ENCODE measurements at regions not wholly inside any gene's neighbourhood (a gene's known extent, or its start where the extent isn't known, plus 50 kb on each side); places are given as distances from the start of the nearest gene placed in this dataset.

- no peak for DNase-seq (ENCODE audit: low read depth in 4 of 4, low spot score in 3 of 4)
Observed at GRCh38 chr14:82412545-82412944, 878.9 kb upstream of the SEL1L start.

- no peak for DNase-seq (ENCODE audit: low read depth in 4 of 4, low spot score in 3 of 4)
Observed at GRCh38 chr14:82414853-82415539, 881.3 kb upstream of the SEL1L start.

- no peak for DNase-seq (ENCODE audit: low read depth in 4 of 4, low spot score in 3 of 4)
Observed at GRCh38 chr14:82419933-82420332, 886.3 kb upstream of the SEL1L start.

- no peak for DNase-seq (ENCODE audit: low read depth in 4 of 4, low spot score in 3 of 4)
Observed at GRCh38 chr14:82420871-82421270, 887.2 kb upstream of the SEL1L start.

DNA sequence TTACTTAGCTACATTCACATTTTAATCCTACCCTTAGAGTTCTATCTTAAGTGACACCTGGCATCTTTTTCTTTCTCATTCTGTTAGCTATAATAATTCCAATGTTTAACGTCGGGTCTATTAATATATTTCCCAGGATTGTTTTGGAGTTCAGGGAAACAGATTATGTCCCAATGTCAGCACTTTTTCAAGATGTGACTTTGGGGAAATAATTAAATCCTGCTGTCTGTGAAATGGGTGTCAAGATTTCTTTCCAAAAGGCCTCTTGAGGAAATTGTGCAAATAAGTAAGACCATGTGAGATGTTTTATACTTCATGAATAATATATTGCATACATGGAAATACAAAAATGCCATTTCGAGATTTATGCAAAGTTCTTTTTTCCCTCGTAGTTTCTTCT is 887.6 kb upstream of the SEL1L start:
- no peak for DNase-seq (ENCODE audit: low read depth in 4 of 4, low spot score in 3 of 4)

DNA sequence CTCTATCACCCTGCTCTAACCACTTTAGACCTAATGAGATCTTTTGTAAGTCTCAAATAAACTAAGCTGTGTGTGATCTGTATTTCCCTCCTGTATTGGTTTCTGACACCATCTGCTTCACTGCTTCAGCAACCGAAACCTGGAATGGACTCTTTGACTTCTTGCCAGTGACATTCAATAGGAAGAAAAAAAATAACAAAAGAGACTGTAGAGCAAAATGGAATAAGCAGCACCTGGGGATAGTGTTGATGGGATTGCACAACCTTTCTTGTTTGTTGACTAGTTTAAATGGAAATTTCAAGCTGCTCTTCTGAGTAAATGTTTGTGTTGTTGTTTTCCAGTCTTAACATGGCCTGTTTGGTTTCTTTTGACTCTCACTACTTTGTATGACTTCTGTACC is 888.6 kb upstream of the SEL1L start:
- no peak for DNase-seq (ENCODE audit: low read depth in 4 of 4, low spot score in 3 of 4)

DNA sequence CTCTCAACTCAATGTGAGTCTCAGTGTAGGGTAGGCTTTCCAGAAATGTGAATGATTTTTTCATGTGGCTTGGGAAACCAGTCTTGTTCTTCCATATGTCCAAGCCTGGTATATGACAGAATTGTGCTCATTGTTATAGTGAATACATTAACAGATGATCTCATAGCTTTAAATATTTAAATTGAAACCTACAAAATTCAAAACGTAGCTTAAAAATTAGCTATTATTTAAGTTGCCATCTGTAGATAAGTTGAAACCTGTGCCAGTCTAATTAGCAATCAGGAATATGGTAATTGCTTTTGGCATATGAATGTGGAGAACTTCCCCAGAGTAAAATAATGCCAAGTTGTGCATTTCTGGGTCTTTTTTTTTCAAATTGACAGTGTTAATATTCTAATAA is 891.6 kb upstream of the SEL1L start:
- no peak for DNase-seq (ENCODE audit: low read depth in 4 of 4, low spot score in 3 of 4)

DNA sequence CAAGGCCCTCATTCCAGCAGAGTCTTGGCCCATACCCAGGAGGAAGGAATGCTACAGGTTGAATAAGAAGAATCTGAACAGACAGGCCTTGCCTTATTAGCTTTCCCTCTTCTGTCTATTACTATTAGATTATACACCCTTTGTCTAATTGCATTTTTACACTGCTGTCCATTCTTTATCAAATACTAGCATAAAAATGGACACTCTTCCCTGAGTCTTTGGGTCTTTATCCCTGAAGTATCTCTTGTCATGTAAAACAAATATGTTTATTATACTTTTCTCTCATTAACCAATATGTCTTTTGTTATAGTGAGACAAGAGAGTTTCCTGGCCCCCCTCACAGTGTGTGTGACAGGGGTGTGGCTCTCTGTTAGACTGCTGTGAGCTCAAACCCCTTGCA is 897.4 kb upstream of the SEL1L start:
- DNase-seq (ENCODE audit: low read depth in 4 of 4, low spot score in 3 of 4): no peak

DNA sequence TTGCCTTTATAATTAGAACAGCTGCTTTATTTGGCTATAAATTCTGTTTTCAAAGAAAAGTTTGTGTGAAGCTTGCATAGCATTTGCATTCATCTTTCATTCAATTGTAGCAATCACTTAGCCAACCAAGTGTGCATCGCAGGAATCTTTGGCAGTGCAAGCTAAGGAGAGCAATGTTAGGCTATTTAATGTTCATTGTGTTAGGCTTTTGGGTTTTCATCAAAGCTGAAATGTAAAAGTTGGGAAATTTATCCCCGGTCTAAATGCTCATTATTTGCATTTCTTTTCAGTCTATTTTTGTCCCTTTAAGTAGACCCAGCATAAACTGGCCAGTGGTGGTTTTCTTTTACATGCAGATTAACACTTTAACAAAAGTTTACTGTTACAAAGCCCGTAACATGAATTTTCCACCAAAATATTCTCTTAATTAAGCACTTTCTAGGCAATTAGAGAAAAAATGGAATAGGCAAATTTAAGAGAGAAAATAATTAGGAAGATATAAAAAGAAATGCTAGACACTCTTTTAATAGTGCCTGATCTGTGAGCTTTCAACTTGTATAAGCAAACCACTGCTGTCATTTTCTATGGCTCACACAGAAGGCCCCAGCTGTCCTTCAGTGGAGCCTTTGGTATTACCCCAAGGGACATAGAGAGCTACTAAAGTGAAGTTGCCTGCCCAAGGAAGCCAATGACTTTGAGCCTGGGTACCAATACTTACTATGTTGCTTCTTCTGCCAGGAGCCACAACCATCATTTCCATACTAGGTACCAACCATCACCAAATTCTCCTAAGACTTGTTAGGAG is 898.9 kb upstream of the SEL1L start:
- no peak for DNase-seq (ENCODE audit: low read depth in 4 of 4, low spot score in 3 of 4)

GRCh38 chr14:82438436-82438835 is 904.8 kb upstream of the SEL1L start:
- DNase-seq (ENCODE audit: low read depth in 4 of 4, low spot score in 3 of 4): no peak

- DNase-seq (ENCODE audit: low read depth in 4 of 4, low spot score in 3 of 4): no peak
Observed at GRCh38 chr14:82441270-82441669, 907.6 kb upstream of the SEL1L start.

DNA sequence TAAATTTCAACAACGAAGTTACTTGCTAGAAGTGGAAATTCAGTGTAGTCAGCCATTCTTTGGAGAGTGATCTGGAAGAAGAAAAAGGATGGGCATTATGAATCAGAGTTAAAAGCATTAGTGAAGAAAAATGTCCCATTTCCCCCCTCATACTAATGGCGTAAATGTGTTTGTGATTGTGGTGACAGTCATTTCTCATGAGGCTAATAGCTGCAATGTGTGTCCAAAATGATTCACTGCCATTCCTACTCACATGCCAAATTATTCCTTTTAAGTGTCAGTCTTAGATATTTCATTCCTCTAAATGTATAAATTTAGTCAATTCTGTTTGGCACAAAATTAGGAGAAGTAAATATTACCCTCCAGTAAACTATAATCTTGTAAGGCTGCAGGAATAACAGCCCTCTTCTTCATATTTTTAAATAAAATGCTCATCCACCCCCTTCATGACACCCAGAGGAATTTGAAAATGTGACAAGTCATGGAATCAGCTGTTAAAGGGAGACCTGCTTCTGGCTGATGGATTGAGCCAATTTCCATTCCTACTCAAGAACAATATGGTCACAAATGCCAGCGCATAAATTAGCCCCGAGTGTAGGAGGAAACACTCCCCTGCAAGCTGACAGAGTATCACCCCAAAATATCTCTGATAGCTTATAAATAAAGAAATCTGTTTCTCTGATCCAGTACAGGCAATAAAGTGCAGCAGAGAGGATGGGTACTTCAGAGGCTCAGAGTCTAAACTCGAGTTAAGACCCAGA is 912.3 kb upstream of the SEL1L start:
- no peak for DNase-seq (ENCODE audit: low read depth in 4 of 4, low spot score in 3 of 4)

GRCh38 chr14:82447586-82447985 is 913.9 kb upstream of the SEL1L start:
- DNase-seq (ENCODE audit: low read depth in 4 of 4, low spot score in 3 of 4): peak in 1 of 4 donors; percentile 12

- no peak for DNase-seq (ENCODE audit: low read depth in 4 of 4, low spot score in 3 of 4)
Observed at GRCh38 chr14:82449926-82450468, 916.3 kb upstream of the SEL1L start.

DNA sequence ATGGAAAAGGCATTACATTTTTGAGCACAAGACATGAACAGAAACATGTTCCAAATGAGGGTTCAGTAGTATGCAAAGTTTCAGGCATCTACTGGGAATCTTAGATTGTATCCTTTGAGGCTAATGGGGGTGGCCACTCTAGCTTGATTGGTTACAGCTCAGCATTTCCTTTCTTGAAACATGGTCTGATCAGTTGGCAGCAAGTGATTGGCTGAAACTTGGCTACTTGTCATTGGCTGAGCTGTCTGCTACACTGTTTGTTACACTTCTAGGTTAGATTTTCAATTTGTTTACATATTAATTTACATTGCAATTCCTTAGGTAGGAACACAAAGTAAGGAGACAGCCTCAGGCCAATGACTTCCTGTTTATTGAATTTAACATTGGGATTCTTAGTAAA is 918.0 kb upstream of the SEL1L start:
- DNase-seq (ENCODE audit: low read depth in 4 of 4, low spot score in 3 of 4): no peak

- no peak for DNase-seq (ENCODE audit: low read depth in 4 of 4, low spot score in 3 of 4)
Observed at GRCh38 chr14:82482345-82482744, 948.7 kb upstream of the SEL1L start.

DNA sequence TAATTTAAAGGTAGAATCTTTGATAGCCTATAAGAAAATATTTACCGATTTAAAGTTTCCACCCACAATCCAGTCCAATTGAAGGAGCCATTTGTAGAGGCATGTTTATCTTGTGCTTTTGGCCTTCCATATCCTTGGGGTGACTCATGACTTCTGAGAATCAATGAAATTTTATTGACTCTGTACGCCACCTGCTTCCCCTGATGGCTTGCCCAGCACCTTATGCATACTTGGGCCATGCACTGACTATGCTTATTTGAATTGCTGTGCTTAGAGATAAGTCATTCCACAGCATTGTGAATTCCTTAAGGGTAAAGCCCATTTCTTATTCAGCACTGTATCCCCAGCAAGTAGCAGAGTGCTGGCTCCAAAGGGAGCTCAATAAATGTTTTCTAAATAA is 954.8 kb upstream of the SEL1L start:
- DNase-seq (ENCODE audit: low read depth in 4 of 4, low spot score in 3 of 4): no peak

GRCh38 chr14:82490397-82490796 is 956.7 kb upstream of the SEL1L start:
- DNase-seq (ENCODE audit: low read depth in 4 of 4, low spot score in 3 of 4): no peak

GRCh38 chr14:82492157-82492556 is 958.5 kb upstream of the SEL1L start:
- no peak for DNase-seq (ENCODE audit: low read depth in 4 of 4, low spot score in 3 of 4)

DNA sequence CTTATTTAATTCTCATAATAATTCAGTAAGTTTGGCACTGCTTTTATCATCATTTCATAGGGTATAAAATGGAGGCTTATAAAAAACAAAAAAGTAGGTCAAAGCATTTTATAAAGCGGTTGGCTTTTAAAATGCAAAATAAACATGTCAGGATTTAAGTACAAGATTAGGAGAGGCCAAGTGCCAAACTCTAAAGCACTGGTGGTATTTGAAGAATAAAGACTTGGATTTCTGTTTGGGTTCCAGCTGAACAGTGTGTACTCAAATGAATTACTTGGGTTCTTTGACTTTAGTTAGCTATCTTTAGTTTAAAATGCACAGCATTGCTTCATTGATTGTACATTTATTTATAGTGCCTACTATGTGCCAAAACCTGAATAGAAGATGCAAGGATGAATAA is 966.6 kb upstream of the SEL1L start:
- no peak for DNase-seq (ENCODE audit: low read depth in 4 of 4, low spot score in 3 of 4)

DNA sequence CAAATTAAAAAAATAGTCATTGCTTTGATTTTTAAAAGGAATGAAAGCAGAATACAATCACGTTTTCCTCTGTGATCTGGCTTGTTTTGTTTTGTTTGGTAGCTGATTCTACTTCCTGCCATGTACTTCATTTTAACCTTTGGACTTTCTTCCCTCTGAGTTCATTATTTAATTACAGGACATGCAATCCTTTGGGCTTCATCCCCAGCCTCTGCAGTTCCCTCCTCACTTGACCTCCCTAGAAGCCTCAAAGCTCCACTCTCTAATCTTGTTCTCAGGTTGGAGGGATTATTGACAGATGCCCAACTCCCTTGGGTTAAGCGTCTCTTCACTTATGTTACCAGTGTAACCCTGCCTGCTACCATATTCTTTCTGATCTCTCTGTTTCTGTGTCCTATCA is 967.9 kb upstream of the SEL1L start:
- no peak for DNase-seq (ENCODE audit: low read depth in 4 of 4, low spot score in 3 of 4)
